ENCODE measurements at regions not wholly inside any gene's neighbourhood (a gene's known extent, or its start where the extent isn't known, plus 50 kb on each side); places are given as distances from the start of the nearest gene placed in this dataset.

DNA sequence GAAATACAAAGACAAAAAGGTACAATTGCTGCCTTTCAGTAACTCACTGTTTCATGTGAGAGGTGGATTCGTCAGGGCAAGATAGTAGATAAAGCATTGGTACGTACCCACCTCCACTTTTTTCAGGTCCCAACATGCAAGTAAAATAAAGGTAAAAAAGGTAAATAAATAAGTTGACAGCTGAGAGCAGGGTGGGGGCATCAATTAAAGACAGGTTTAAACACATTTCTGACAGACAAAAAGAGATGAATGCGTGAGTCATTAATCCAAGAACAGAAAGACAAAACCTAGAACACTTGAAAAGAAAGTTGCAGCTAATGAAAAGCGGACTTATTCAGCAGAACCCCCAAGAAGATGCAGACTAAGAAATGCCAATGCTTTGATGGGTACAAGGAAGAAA is 979.6 kb upstream of the CDH2 start:
- no peak for TF ChIP-seq TCF7L2 (IDR thresholded peaks at IDR 0.05; ENCODE audit: low read depth, low read length)
- no peak for TF ChIP-seq POLR2AphosphoS5 (IDR thresholded peaks at IDR 0.05; ENCODE audit: low read depth, low read length)
- TF ChIP-seq, protein P1, sequence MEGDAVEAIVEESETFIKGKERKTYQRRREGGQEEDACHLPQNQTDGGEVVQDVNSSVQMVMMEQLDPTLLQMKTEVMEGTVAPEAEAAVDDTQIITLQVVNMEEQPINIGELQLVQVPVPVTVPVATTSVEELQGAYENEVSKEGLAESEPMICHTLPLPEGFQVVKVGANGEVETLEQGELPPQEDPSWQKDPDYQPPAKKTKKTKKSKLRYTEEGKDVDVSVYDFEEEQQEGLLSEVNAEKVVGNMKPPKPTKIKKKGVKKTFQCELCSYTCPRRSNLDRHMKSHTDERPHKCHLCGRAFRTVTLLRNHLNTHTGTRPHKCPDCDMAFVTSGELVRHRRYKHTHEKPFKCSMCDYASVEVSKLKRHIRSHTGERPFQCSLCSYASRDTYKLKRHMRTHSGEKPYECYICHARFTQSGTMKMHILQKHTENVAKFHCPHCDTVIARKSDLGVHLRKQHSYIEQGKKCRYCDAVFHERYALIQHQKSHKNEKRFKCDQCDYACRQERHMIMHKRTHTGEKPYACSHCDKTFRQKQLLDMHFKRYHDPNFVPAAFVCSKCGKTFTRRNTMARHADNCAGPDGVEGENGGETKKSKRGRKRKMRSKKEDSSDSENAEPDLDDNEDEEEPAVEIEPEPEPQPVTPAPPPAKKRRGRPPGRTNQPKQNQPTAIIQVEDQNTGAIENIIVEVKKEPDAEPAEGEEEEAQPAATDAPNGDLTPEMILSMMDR (IDR thresholded peaks at IDR 0.05): no peak
- TF ChIP-seq, protein P2, sequence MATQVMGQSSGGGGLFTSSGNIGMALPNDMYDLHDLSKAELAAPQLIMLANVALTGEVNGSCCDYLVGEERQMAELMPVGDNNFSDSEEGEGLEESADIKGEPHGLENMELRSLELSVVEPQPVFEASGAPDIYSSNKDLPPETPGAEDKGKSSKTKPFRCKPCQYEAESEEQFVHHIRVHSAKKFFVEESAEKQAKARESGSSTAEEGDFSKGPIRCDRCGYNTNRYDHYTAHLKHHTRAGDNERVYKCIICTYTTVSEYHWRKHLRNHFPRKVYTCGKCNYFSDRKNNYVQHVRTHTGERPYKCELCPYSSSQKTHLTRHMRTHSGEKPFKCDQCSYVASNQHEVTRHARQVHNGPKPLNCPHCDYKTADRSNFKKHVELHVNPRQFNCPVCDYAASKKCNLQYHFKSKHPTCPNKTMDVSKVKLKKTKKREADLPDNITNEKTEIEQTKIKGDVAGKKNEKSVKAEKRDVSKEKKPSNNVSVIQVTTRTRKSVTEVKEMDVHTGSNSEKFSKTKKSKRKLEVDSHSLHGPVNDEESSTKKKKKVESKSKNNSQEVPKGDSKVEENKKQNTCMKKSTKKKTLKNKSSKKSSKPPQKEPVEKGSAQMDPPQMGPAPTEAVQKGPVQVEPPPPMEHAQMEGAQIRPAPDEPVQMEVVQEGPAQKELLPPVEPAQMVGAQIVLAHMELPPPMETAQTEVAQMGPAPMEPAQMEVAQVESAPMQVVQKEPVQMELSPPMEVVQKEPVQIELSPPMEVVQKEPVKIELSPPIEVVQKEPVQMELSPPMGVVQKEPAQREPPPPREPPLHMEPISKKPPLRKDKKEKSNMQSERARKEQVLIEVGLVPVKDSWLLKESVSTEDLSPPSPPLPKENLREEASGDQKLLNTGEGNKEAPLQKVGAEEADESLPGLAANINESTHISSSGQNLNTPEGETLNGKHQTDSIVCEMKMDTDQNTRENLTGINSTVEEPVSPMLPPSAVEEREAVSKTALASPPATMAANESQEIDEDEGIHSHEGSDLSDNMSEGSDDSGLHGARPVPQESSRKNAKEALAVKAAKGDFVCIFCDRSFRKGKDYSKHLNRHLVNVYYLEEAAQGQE (IDR thresholded peaks at IDR 0.05; ENCODE audit: insufficient read depth in 1 of 2, low read depth in 2 of 2, low read length in 1 of 2): no peak
- no peak for TF ChIP-seq SIN3A (IDR thresholded peaks at IDR 0.05; ENCODE audit: borderline replicate concordance, insufficient read depth, low read depth, low read length)

All from Panc1 (cell line).